Stimulated activated CD4-positive, alpha-beta T cell treated with anti-CD3 and anti-CD28 coated beads, TNF-alpha, amount 100 ng/mL, for 24 hours (primary cell): ENCODE measurements at regions not wholly inside any gene's neighbourhood (a gene's known extent, or its start where the extent isn't known, plus 50 kb on each side); places are given as distances from the start of the nearest gene placed in this dataset.
"Not testable (repeated sequence)": the region's sequence is repeated elsewhere in the genome, so short reads cannot be mapped to it uniquely, and the experiment has no call there.

Experiments
- DNase-seq, 3 experiments: peaks; one replicate each; pipeline ENCODE4 v3.0.0-alpha.2; 2020; ENCODE audit warnings: low read depth in 3 of 3

- no peak for DNase-seq
Observed at GRCh38 chr4:122100508-122100907, 51.6 kb upstream of the BLTP1 start.

GRCh38 chr4:122099896-122100295, 52.2 kb upstream of the BLTP1 start:
- DNase-seq = no peak

GRCh38 chr4:122091836-122092405, 60.2 kb upstream of the BLTP1 start:
- DNase-seq = no peak

DNA sequence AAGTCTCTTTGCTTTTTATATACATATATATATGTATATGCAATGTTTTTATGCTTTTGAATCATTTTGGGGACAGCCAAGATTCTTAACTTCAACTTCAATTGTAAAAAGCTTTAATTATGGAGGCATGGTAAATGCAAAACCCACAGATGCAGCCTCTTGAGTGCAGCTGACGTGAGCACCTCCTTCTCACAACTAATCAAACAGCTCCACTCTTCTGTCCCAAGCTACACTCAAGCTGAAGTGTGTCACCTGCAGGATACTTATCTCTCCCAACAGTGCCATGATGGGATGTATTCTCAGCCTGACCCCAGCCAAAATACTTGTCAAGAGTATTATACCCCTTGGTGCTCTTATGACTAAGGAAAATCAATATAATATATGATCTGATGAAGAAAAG, 60.7 kb upstream of the BLTP1 start:
- no peak for DNase-seq

GRCh38 chr4:122090989-122091388, 61.1 kb upstream of the BLTP1 start:
- DNase-seq = no peak

- DNase-seq = no peak
Observed at GRCh38 chr4:122086338-122087065, 65.6 kb upstream of the BLTP1 start.

DNA sequence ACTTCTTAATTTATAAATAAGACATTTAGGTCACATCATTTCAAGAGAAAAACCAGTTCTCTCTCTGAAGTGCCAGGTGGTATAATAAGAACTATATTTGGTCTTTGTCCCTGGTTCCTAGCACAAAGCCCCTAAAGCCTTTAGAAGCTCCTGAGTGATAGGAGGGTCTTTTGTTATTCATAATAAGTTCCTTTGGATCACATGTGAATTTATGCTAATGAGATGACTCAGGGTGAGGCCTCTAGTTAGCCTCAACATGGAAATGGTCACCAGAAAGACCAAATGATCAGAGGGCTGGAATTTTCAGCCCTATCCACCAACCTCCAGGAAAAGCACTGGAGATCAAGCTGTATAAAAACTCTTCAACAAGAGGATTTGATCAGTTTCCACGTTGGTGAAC, 68.1 kb upstream of the BLTP1 start:
- DNase-seq = no peak

GRCh38 chr4:122083351-122083750, 68.8 kb upstream of the BLTP1 start:
- no peak for DNase-seq

- no peak for DNase-seq
Observed at GRCh38 chr4:122082661-122083060, 69.5 kb upstream of the BLTP1 start.

GRCh38 chr4:122077653-122078052, 74.5 kb upstream of the BLTP1 start:
- DNase-seq = not testable (repeated sequence)

DNA sequence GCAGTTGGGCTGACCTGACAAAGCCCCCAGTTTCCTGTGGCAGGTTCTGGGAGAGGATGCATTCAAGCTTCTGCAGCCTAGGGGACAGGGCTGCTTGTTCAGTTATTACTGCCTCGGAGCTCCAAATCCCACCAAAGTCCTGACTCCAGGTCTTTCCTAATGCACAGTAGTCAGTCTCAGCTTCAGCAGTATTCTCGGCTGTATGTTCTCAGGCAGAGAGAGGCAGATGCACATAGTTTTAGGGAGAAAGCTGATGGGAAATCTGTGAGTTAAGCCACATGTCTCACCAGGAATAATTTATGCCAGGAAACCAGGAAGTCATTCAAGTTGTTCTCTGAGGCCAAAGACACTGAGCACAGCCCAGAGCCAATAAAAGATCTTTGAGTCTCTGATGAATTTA, 75.3 kb upstream of the BLTP1 start:
- not testable (repeated sequence) for DNase-seq

DNA sequence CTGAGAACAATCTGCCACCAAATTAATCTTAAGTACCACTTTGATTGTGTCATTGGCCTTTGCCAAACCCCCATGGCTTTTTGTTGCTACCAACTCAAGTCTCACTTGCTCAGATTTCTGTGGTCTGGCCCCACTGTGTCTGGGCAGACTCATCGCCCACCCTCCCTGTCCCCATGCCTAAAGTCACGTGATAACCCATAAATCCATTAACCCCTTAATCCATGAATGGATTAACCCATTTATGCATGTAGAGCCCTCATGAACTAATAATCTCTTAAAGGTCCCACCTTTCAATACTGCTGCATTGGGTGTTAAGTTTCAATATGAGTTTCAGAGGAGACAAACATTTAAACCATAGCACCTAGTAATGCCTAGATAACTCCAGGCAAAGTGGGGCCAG, 78.5 kb upstream of the BLTP1 start:
- DNase-seq = no peak

GRCh38 chr4:122065915-122066314, 86.2 kb upstream of the BLTP1 start:
- no peak for DNase-seq

DNA sequence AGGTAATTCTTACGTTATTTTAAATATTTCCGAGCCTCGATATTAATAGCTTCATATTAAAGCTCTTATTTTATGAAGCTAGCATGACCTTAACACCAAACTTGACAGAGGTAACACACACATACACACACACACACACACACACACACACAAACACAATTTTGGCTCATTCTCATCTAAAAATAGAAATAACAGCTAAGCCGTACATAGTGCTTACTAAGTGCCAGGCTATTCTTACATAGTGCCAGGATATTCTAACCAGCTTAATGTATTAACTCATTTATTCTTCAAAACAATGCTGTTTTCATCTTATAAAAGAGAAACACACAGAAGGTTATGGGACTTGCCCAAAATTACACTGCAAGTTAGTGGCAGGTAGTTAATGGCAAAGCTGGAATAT, 87.0 kb upstream of the BLTP1 start:
- DNase-seq = no peak

DNA sequence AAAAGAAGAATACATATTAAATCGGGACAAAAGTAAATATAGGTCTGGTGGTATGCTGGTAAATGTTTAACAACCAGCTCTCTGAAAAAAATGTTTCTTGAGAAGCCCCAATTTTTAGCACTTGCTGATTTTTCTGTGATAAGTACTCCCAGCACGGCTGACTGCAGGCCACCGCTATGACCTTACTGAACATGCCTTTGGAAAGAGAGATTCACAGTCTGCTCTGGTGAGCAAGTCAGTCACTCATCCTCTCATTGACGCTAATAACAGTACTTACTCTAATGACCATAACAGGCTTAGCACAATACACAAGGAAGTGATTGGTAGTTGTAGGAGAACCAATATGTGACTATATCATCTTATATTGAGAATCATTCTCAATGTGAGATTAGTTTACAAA, 98.9 kb upstream of the BLTP1 start:
- no peak for DNase-seq

GRCh38 chr4:122052677-122053076, 99.5 kb upstream of the BLTP1 start:
- no peak for DNase-seq

DNA sequence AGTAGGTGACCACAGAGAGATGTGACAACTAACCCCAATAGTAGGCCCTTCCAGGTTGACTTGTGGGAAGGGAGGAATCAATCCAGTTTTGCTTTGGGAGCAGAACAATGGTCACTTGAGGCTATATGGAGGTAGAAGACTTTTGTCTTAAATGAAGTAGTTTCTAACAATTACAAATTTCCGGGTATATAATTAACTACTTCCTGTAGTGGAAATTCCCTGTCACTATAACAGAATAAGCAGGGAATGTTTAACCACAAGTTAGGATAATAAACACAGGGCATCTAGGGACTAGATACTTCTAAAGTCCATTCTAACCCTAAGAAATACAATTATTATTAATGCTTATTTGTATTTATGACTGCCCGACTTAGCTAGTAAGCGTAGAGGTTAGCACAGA, 99.0 kb upstream of the TRPC3 start:
- DNase-seq = no peak

DNA sequence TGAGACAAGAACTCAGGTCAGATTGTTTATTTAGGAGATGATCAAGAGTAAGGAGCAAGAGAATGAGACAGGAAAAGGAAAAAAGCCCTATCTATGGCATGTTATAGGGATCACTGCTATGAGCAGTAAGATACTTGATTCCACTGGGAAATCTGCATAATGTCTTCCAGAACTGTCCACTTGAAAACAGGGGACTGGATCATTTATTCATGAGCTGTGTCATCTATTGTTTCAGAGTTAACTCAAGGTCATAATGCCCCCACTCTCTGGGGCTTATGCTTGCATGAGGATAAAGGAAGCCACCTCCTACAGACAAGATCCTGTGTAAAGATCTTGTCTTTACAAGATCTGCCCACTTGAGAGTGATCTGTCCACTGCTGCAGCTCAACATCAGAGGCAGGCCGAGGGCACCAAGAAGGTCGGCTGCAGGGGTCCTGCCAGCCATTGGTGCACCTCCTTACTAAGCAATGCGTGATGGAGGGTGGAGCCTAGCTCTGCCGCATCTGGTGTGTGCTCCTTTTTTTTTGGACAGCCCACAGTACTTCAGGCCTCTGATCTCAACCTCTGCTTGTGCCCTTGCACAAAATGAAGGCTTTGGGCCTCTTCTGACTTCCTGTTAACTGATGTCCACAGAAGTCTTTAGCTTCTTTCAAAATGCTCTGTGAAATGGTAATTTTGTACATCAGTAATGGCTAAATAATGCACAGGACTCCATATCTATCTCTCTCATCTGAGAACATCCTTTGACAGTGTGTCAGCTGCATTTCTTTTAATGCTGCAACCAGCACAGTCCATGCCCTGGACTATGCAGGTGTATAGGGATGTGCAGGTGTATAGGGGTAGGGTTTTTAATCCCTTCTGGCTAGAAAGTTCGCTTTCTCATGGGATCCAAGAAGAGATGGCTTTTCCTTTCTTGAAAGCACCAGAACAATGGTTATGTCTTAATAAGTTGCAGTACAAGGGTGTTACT, 95.9 kb upstream of the TRPC3 start:
- no peak for DNase-seq

DNA sequence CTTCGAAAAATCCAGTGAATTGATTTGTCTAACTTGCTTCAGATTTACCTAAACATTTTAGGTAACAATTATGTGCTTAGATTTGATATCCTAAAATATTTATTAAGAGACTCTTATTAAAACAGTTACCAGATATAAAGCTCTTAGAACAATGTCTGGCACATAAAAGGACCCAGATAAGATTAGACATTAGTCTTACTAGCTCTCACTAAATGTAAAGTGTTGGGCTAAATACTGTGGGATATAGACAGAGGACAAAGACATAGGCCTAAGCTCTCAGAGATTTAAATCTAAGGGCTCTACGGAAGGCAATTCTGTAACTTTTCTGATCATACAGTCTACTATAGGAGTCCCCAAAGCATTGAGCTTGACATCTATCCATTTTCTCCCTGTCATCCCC, 94.4 kb upstream of the TRPC3 start:
- no peak for DNase-seq

DNA sequence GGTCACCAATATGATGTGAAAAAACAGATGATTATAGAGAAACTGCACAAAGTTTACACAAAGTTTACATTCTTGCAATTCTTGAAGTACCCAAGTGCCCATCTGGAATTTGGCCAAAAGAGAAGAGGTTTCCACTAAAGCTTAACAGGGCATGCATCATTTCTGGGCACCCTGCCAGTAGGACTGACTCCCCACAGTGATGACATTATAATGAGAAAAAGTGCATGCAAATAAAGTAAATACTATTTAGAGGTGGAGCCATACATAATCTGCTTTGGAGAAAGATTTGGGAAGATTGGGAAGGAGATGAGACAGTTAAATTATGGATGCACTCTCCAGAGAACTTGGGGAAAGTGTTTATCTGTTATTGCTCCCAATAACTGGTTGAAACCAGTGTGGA, 93.7 kb upstream of the TRPC3 start:
- peak in 1 of 3 experiments; percentile 5 for DNase-seq

DNA sequence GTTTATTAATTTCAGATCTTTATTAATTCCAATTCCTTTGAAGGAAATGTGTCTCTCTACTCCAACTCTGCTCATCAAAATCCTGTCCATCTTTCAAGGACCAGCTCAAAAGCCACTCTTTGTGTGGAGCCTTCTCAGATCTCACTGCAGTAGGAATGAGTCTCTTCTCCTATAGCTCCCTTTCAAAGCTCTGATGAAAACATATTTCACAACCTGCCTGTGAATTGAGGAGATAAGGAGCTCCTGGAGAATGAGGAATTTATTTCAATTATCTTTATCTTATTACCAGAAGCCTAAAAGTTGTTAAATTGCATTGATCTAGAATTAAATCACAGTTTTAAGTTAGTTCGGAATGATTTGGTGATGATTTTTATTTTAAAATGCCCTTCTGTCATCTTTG, 92.6 kb upstream of the TRPC3 start:
- DNase-seq = no peak

DNA sequence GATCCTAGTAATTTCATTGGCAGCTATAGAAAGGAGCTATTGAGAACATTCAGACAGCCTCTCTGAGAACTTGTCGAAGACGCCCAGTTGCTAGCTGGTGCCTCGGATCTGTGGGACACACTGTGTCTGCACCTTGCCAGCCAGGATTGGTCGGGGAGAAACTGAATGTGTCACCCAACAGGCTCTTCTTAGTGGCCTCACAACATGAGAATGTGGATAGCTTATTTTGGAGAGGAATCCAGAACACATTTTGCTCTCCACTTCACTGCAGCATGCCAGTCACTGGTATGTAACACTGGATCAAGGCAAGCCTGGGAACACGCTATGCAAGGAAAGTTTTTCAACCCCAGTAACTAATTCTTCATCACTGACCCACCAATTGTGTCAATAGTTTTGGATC, 89.5 kb upstream of the TRPC3 start:
- no peak for DNase-seq

GRCh38 chr4:122038896-122039295, 87.0 kb upstream of the TRPC3 start:
- DNase-seq = no peak
